Hepatocyte (in vitro differentiated cells): ENCODE measurements at regions not wholly inside any gene's neighbourhood (a gene's known extent, or its start where the extent isn't known, plus 50 kb on each side); places are given as distances from the start of the nearest gene placed in this dataset.
A peak's percentile ranks its signal among the peaks of the same experiment; 100 is the strongest.

Source experiments
- CTCF ChIP-seq: fragments of 200-600 bp; sonication (generic); IDR thresholded peaks from 2 replicates; pipeline ENCODE4 v1.5.1; 2016; ENCODE audit warnings: antibody characterized with exemption, mild to moderate bottlenecking; ENCODE audit not compliant: poor library complexity
- EZH2 ChIP-seq: fragments of 200-600 bp; sonication (generic); IDR thresholded peaks from 2 replicates; pipeline ENCODE4 v1.6.1; 2016; ENCODE audit warnings: antibody characterized with exemption, mild to moderate bottlenecking, borderline replicate concordance

- TF ChIP-seq CTCF = peak; percentile 63
- no peak for TF ChIP-seq EZH2
Observed at GRCh38 chr17:30600060-30600829, 123.0 kb downstream of the GOSR1 start.
